H1 (cell line): ENCODE measurements at regions not wholly inside any gene's neighbourhood (a gene's known extent, or its start where the extent isn't known, plus 50 kb on each side); places are given as distances from the start of the nearest gene placed in this dataset.

Experiments used
- EP300 ChIP-seq, 2 experiments: IDR thresholded peaks; 1 replicate in 1 of 2; 2 replicates in 1 of 2; pipeline ENCODE4 v1.6.1; 2011 to 2012; ENCODE audit warnings: low read depth in 2 of 2, low read length in 2 of 2, mild to moderate bottlenecking in 2 of 2, borderline replicate concordance in 1 of 2, inconsistent platforms in 1 of 2, moderate library complexity in 1 of 2
- POLR2A ChIP-seq, 2 experiments: IDR thresholded peaks; 1 replicate in 1 of 2; 2 replicates in 1 of 2; pipeline ENCODE4 v1.6.1; 2011; ENCODE audit warnings: low read depth in 2 of 2, low read length in 2 of 2, mild to moderate bottlenecking in 2 of 2; ENCODE audit errors: control extremely low read depth in 1 of 2
- SIN3A ChIP-seq, 2 experiments: IDR thresholded peaks in 1 of 2; conservative IDR thresholded peaks in 1 of 2; 2 replicates each; pipeline ENCODE4 v1.6.1; 2011 to 2012; ENCODE audit warnings: low read length in 2 of 2, improper control_type of control experiment in 1 of 2, low read depth in 1 of 2, mild to moderate bottlenecking in 1 of 2
- SIRT6 ChIP-seq: IDR thresholded peaks from one replicate; pipeline ENCODE4 v1.7.1; 2012; ENCODE audit warnings: low read length, inconsistent platforms
- SRF ChIP-seq: IDR thresholded peaks from 2 replicates; pipeline ENCODE4 v1.6.1; 2011; ENCODE audit warnings: mild to moderate bottlenecking, low read depth, low read length, moderate library complexity
- USF2 ChIP-seq: IDR thresholded peaks from 2 replicates; pipeline ENCODE4 v1.6.1; 2011; ENCODE audit warnings: low read length, improper control_type of control experiment

- TF ChIP-seq SIN3A (conservative IDR thresholded peaks at IDR 0.05 in 1 of 2, IDR thresholded peaks at IDR 0.05 in 1 of 2; ENCODE audit: low read depth in 1 of 2, low read length in 2 of 2) (no peak), POLR2A (IDR thresholded peaks at IDR 0.05; ENCODE audit: control extremely low read depth in 1 of 2, low read depth in 2 of 2, low read length in 2 of 2) (no peak), SRF (no peak), USF2 (no peak), EP300 (IDR thresholded peaks at IDR 0.05; ENCODE audit: borderline replicate concordance in 1 of 2, low read depth in 2 of 2, low read length in 2 of 2) (no peak), SIRT6 (no peak)
These were observed 167.8 kb upstream of the PCDH18 start (continued) for GRCh38 chr4:137700072-137700471.
